NCI-H82 treated with DMSO at 0.1 percent for 48 hours (cell line): ENCODE measurements at regions not wholly inside any gene's neighbourhood (a gene's known extent, or its start where the extent isn't known, plus 50 kb on each side); places are given as distances from the start of the nearest gene placed in this dataset.

Source experiments
- DNase-seq: peaks from one replicate; lab custom pipeline; 2025; ENCODE audit not compliant: unreplicated experiment; lab: John Stamatoyannopoulos, UW

GRCh38 chr18:53660306-53660705, 564.2 kb downstream of the MBD2 start:
- no peak for DNase-seq

GRCh38 chr18:53657257-53657656, 567.2 kb downstream of the MBD2 start:
- no peak for DNase-seq

- no peak for DNase-seq
Observed at GRCh38 chr18:53649621-53650020, 574.8 kb downstream of the MBD2 start.

- no peak for DNase-seq
Observed at GRCh38 chr18:53644799-53645471, 579.5 kb downstream of the MBD2 start.

GRCh38 chr18:53639687-53640086, 584.8 kb downstream of the MBD2 start:
- DNase-seq, result no peak

- no peak for DNase-seq
Observed at GRCh38 chr18:53629337-53629736, 595.1 kb downstream of the MBD2 start.

- DNase-seq, result no peak
Observed at GRCh38 chr18:53625997-53626599, 598.4 kb downstream of the MBD2 start.

GRCh38 chr18:53610957-53611356, 613.5 kb downstream of the MBD2 start:
- DNase-seq, result no peak

- no peak for DNase-seq
Observed at GRCh38 chr18:53606792-53607191, 617.7 kb downstream of the MBD2 start.

GRCh38 chr18:53605198-53605597, 619.3 kb downstream of the MBD2 start:
- no peak for DNase-seq

GRCh38 chr18:53603276-53603675, 621.2 kb downstream of the MBD2 start:
- DNase-seq, result no peak

GRCh38 chr18:53601344-53601743, 623.1 kb downstream of the MBD2 start:
- DNase-seq, result no peak

GRCh38 chr18:53586923-53587322, 637.5 kb downstream of the MBD2 start:
- no peak for DNase-seq
